Astrocyte (in vitro differentiated cells and primary cell): ENCODE measurements at regions not wholly inside any gene's neighbourhood (a gene's known extent, or its start where the extent isn't known, plus 50 kb on each side); places are given as distances from the start of the nearest gene placed in this dataset.
"Not testable (repeated sequence)": the region's sequence is repeated elsewhere in the genome, so short reads cannot be mapped to it uniquely, and the experiment has no call there.

Source experiments
- CTCF ChIP-seq: IDR thresholded peaks from 2 replicates; pipeline ENCODE4 v1.5.1; 2011; ENCODE audit warnings: low read depth, mild to moderate bottlenecking, inconsistent platforms, low read length, moderate library complexity; ENCODE audit not compliant: insufficient read depth
- EZH2 ChIP-seq: IDR thresholded peaks from 2 replicates; pipeline ENCODE4 v1.6.1; 2012; ENCODE audit warnings: mild to moderate bottlenecking, low read length, inconsistent platforms; ENCODE audit not compliant: insufficient read depth

GRCh38 chr16:26721957-26722356 lies 344.8 kb upstream of the C16orf82 start:
- not testable (repeated sequence) for TF ChIP-seq CTCF, EZH2
